Activated T-helper 2 cell treated with anti-CD3 and anti-CD28 coated beads, Interferon-gamma antibody, Interleukin-2, Interleukin-4, amounts not matched to agents 10 μg/mL and 5 μg/mL and 100 μg/mL, durations not matched to agents 14 hours and 24 hours and 36 hours (primary cell): ENCODE measurements at regions not wholly inside any gene's neighbourhood (a gene's known extent, or its start where the extent isn't known, plus 50 kb on each side); places are given as distances from the start of the nearest gene placed in this dataset.

ENCODE experiments used
- DNase-seq: peaks from one replicate; pipeline ENCODE4 v3.0.0; 2021; ENCODE audit warnings: low spot score
- H3K27ac Mint-ChIP-seq: one replicate; pipeline ENCODE4 v1.8.0; 2021; ENCODE audit warnings: mixed read lengths
- H3K27me3 Mint-ChIP-seq: one replicate; pipeline ENCODE4 v1.8.0; 2021; ENCODE audit warnings: low read depth, mixed read lengths
- H3K36me3 Mint-ChIP-seq: one replicate; pipeline ENCODE4 v1.8.0; 2021; ENCODE audit warnings: low read depth, mixed read lengths
- H3K4me1 Mint-ChIP-seq: one replicate; pipeline ENCODE4 v1.8.0; 2021; ENCODE audit warnings: low read depth, mixed read lengths
- H3K4me3 Mint-ChIP-seq: one replicate; pipeline ENCODE4 v1.8.0; 2021; ENCODE audit warnings: low read depth, mild to moderate bottlenecking, moderate library complexity, mixed read lengths
- H3K9me3 Mint-ChIP-seq: one replicate; pipeline ENCODE4 v1.8.0; 2021; ENCODE audit warnings: mixed read lengths
- intact Hi-C: fragments of 100-400 bp; cut with micrococcal nuclease; formaldehyde crosslinking; loops from one replicate; pipeline ENCODE4 v1.15.1; 2023

DNA sequence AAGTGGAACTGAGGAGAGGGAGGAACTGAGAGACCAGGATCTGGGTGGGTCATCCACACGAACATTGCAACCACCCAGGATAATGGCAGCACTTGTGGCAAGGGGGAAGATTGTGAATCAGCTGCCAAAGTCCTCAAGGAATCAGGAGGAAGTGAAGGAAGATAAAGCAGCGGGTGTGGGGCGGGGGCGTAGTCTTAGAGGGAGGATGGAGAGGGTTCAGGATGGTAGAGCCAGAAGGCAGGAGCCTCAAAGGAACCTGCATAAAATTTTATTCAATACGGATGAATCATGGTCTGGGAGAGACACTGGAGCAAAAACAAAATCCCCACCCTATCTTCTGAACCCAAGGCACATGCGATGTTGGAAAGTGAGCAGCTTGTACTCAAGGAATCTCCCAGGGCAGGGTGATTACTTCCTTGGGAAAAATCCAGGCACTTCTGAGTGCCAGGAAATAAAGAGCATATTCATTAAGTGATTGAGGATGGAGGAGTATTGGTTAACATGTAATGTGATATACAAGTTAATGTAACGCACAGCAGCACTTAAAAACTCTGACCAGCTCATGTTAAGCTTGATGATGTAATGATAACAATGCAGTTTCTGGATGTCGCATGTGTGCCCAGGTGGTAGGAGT is 82.0 kb upstream of the B3GAT2 start:
- intact Hi-C loops: no loop called here
- H3K9me3 Mint-ChIP-seq: no peaks in the 10 kb centered on the region
- no peaks in the 10 kb centered on the region for H3K4me1 Mint-ChIP-seq
- no peaks in the 10 kb centered on the region for H3K36me3 Mint-ChIP-seq
- H3K27me3 Mint-ChIP-seq: no peaks in the 10 kb centered on the region
- no peak overlapping the region for H3K27ac Mint-ChIP-seq
- H3K4me3 Mint-ChIP-seq: no peak overlapping the region
- no peak for DNase-seq

GRCh38 chr6:71040043-71040442 is 83.2 kb upstream of the B3GAT2 start:
- H3K27me3 Mint-ChIP-seq: no peaks in the 10 kb centered on the region
- H3K27ac Mint-ChIP-seq: no peak overlapping the region
- intact Hi-C loops: no loop called here
- no peaks in the 10 kb centered on the region for H3K36me3 Mint-ChIP-seq
- DNase-seq: no peak
- H3K4me3 Mint-ChIP-seq: no peak overlapping the region
- H3K4me1 Mint-ChIP-seq: no peaks in the 10 kb centered on the region
- no peaks in the 10 kb centered on the region for H3K9me3 Mint-ChIP-seq

GRCh38 chr6:71040841-71041240 is 84.0 kb upstream of the B3GAT2 start:
- no peaks in the 10 kb centered on the region for H3K4me1 Mint-ChIP-seq
- H3K36me3 Mint-ChIP-seq: no peaks in the 10 kb centered on the region
- no peak overlapping the region for H3K4me3 Mint-ChIP-seq
- intact Hi-C loops: no loop called here
- H3K27ac Mint-ChIP-seq: no peak overlapping the region
- H3K9me3 Mint-ChIP-seq: no peaks in the 10 kb centered on the region
- DNase-seq: no peak
- H3K27me3 Mint-ChIP-seq: no peaks in the 10 kb centered on the region

- H3K27me3 Mint-ChIP-seq: no peaks in the 10 kb centered on the region
- no peak overlapping the region for H3K4me3 Mint-ChIP-seq
- DNase-seq: no peak
- H3K4me1 Mint-ChIP-seq: no peaks in the 10 kb centered on the region
- no peak overlapping the region for H3K27ac Mint-ChIP-seq
- H3K9me3 Mint-ChIP-seq: no peaks in the 10 kb centered on the region
- intact Hi-C loops: no loop called here
- no peaks in the 10 kb centered on the region for H3K36me3 Mint-ChIP-seq
Observed at GRCh38 chr6:71043902-71044301, 87.0 kb upstream of the B3GAT2 start.

DNA sequence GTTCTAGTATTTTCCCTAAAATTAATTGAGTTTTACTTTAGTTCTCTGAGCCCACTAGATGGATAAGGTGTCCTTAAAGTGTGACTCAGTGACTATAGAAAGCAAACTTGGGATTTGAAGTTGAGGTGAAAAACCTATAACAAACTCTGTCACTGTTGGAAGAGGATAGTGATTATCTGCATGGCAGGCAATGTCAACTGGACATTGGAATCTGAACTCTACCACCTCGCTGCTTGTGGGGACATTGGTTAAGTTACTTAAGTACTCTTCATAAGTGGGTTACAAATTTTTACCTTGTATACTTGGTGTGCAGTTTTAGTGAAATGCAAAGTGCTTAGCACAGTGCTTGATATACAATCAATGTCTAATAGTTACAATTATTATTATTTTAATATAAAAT is 87.9 kb upstream of the B3GAT2 start:
- Mint-ChIP-seq H3K36me3 (no peaks in the 10 kb centered on the region), H3K9me3 (no peaks in the 10 kb centered on the region), H3K4me1 (no peaks in the 10 kb centered on the region), H3K4me3 (no peak overlapping the region), H3K27me3 (no peaks in the 10 kb centered on the region), H3K27ac (no peak overlapping the region)
- no peak for DNase-seq
- intact Hi-C loops: no loop called here

- no peak overlapping the region for H3K27ac Mint-ChIP-seq
- H3K36me3 Mint-ChIP-seq: no peaks in the 10 kb centered on the region
- no peaks in the 10 kb centered on the region for H3K4me1 Mint-ChIP-seq
- no peaks in the 10 kb centered on the region for H3K9me3 Mint-ChIP-seq
- DNase-seq: no peak
- no peak overlapping the region for H3K4me3 Mint-ChIP-seq
- intact Hi-C loops: no loop called here
- H3K27me3 Mint-ChIP-seq: no peaks in the 10 kb centered on the region
Observed at GRCh38 chr6:71045296-71045695, 88.4 kb upstream of the B3GAT2 start.

DNA sequence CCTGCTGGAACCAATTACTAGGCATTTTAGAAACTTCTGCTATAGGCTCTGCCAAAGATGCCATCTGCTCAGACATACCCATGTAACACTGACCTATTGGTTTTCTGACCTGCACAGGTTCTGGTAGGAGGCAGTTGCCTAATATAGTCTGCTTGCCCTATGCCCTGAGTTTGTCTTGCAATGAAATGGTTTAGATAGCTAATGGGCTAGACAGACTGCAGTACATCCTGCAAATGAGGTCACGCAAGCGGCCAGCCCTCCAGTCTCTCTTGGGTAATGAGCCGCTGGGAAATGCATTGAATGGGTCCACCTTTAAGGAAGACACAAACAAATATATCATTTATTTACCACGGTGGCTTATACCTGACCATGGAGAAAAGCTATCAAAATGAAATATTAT is 90.6 kb upstream of the B3GAT2 start:
- Mint-ChIP-seq H3K9me3 (no peaks in the 10 kb centered on the region), H3K27ac (no peak overlapping the region), H3K36me3 (no peaks in the 10 kb centered on the region), H3K4me1 (no peaks in the 10 kb centered on the region), H3K27me3 (no peaks in the 10 kb centered on the region), H3K4me3 (no peak overlapping the region)
- no peak for DNase-seq
- intact Hi-C loops: no loop called here

GRCh38 chr6:71048320-71049164 is 91.7 kb upstream of the B3GAT2 start:
- H3K4me1 Mint-ChIP-seq: no peaks in the 10 kb centered on the region
- no peaks in the 10 kb centered on the region for H3K9me3 Mint-ChIP-seq
- no peak for DNase-seq
- intact Hi-C loops: no loop called here
- H3K4me3 Mint-ChIP-seq: no peak overlapping the region
- no peaks in the 10 kb centered on the region for H3K27me3 Mint-ChIP-seq
- no peak overlapping the region for H3K27ac Mint-ChIP-seq
- no peaks in the 10 kb centered on the region for H3K36me3 Mint-ChIP-seq

DNA sequence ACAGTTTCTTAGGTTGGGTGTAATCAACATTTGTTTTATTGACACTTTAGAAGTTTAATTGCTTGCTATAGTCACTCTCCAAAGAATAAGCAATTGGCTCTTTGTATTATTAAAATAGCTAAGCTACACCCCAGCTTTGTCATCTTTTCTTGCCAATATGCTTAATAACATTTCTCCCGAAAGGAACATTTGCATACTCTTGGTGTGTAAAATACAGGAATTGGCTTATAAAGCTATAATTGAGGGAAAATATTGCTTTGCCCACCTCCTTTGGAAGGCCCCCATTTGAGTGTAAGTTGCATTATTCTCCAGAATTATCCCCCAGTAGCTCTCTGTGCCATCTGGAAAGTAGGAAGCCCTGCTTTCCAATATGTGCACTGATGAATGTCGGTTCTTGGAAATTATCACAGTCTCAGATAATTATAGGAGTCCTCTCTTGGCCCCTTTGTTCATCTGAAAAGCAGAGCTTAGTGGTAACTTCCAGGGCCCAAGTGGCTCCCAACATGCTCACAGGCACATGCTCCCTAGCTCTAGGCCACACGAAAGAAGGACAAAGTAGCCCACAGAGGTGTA is 92.4 kb upstream of the B3GAT2 start:
- no peaks in the 10 kb centered on the region for H3K4me1 Mint-ChIP-seq
- DNase-seq: no peak
- intact Hi-C loops: no loop called here
- H3K27me3 Mint-ChIP-seq: no peaks in the 10 kb centered on the region
- H3K4me3 Mint-ChIP-seq: no peak overlapping the region
- H3K27ac Mint-ChIP-seq: no peak overlapping the region
- no peaks in the 10 kb centered on the region for H3K36me3 Mint-ChIP-seq
- H3K9me3 Mint-ChIP-seq: no peaks in the 10 kb centered on the region

- no peaks in the 10 kb centered on the region for H3K4me1 Mint-ChIP-seq
- no peak for DNase-seq
- no peak overlapping the region for H3K27ac Mint-ChIP-seq
- intact Hi-C loops: no loop called here
- H3K4me3 Mint-ChIP-seq: no peak overlapping the region
- no peaks in the 10 kb centered on the region for H3K9me3 Mint-ChIP-seq
- H3K36me3 Mint-ChIP-seq: no peaks in the 10 kb centered on the region
- no peaks in the 10 kb centered on the region for H3K27me3 Mint-ChIP-seq
Observed at GRCh38 chr6:71053475-71053874, 96.6 kb upstream of the B3GAT2 start.

GRCh38 chr6:71056656-71057055 is 99.8 kb upstream of the B3GAT2 start:
- Mint-ChIP-seq H3K27ac (no peak overlapping the region), H3K4me1 (no peaks in the 10 kb centered on the region), H3K4me3 (no peak overlapping the region), H3K36me3 (no peaks in the 10 kb centered on the region), H3K9me3 (no peaks in the 10 kb centered on the region), H3K27me3 (no peaks in the 10 kb centered on the region)
- intact Hi-C loops: no loop called here
- DNase-seq: no peak

DNA sequence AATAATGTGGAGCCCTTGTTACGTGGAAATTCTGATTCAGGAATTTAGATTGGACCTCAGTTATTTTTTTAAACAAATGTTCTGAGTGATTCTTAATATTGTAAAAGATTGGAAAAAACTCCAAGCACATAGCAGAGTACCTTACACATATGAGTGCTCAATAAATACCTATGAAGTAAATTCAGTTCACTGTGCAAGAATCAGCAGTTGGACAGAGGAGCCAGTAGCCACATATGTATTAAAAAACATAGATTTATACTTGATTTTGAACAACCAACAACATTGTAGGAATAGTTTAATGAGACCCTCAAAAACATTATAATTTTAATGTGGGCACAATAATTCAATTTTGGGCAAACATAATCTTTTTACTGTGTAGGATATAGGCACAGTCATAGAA is 109.3 kb upstream of the B3GAT2 start:
- no peaks in the 10 kb centered on the region for H3K36me3 Mint-ChIP-seq
- H3K27me3 Mint-ChIP-seq: no peaks in the 10 kb centered on the region
- intact Hi-C loops: no loop called here
- H3K9me3 Mint-ChIP-seq: no peaks in the 10 kb centered on the region
- H3K27ac Mint-ChIP-seq: no peak overlapping the region
- no peak for DNase-seq
- H3K4me1 Mint-ChIP-seq: no peaks in the 10 kb centered on the region
- no peak overlapping the region for H3K4me3 Mint-ChIP-seq

GRCh38 chr6:71067816-71068215 is 111.0 kb upstream of the B3GAT2 start:
- Mint-ChIP-seq H3K4me1 (no peaks in the 10 kb centered on the region), H3K9me3 (no peaks in the 10 kb centered on the region), H3K36me3 (no peaks in the 10 kb centered on the region), H3K4me3 (no peak overlapping the region), H3K27me3 (no peaks in the 10 kb centered on the region), H3K27ac (no peak overlapping the region)
- no peak for DNase-seq
- intact Hi-C loops: no loop called here
